ENCODE measurements at regions not wholly inside any gene's neighbourhood (a gene's known extent, or its start where the extent isn't known, plus 50 kb on each side); places are given as distances from the start of the nearest gene placed in this dataset.

DNA sequence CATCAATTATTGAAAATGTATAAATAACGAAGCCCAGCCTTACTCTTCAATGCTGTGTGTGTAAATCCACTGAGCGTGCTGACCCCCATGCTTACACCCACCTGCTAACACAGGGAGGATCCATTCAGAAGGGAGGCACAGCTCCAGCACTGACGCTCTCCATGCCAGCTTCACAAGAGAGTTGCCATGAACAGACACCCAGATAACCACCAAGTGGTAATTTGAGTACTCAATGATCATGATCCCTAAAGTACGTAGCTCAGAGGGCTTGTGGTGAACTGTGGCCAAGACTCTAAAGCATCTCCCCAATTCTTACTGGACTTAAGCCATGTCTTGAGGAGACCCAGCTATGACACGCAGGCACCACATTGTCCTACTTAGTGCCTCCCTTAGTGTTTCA, 98.7 kb downstream of the IGLL1 start:
- TF ChIP-seq POLR2AphosphoS5 (IDR thresholded peaks at IDR 0.05) = no peak
- TF ChIP-seq, protein P1, sequence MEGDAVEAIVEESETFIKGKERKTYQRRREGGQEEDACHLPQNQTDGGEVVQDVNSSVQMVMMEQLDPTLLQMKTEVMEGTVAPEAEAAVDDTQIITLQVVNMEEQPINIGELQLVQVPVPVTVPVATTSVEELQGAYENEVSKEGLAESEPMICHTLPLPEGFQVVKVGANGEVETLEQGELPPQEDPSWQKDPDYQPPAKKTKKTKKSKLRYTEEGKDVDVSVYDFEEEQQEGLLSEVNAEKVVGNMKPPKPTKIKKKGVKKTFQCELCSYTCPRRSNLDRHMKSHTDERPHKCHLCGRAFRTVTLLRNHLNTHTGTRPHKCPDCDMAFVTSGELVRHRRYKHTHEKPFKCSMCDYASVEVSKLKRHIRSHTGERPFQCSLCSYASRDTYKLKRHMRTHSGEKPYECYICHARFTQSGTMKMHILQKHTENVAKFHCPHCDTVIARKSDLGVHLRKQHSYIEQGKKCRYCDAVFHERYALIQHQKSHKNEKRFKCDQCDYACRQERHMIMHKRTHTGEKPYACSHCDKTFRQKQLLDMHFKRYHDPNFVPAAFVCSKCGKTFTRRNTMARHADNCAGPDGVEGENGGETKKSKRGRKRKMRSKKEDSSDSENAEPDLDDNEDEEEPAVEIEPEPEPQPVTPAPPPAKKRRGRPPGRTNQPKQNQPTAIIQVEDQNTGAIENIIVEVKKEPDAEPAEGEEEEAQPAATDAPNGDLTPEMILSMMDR (IDR thresholded peaks at IDR 0.05) = no peak

Data from sigmoid colon (tissue), 4 donors.